Gastrocnemius medialis (tissue), 4 donors: ENCODE measurements at regions not wholly inside any gene's neighbourhood (a gene's known extent, or its start where the extent isn't known, plus 50 kb on each side); places are given as distances from the start of the nearest gene placed in this dataset.

Experiments used
- ATAC-seq, 2 donors: fragments of 150-250 bp; one replicate each; pipeline ENCODE4 v1.9.1; 2016
- DNase-seq, 2 donors: peaks; one replicate each; pipeline ENCODE4 v3.0.0-alpha.2; 2019
- H3K27ac ChIP-seq, 4 donors: fragments of 200-600 bp; sonication (generic); 1 replicate in 1 of 4; 2 replicates in 3 of 4; pipeline ENCODE4 v1.5.1; 2016 to 2018; ENCODE audit warnings: mild to moderate bottlenecking in 2 of 4, moderate library complexity in 1 of 4
- H3K27me3 ChIP-seq, 3 donors: fragments of 200-600 bp; sonication (generic) in 2 of 3; 1 replicate in 1 of 3; 2 replicates in 2 of 3; pipeline versions ENCODE4 v1.5.1 to v1.6.0; 2016 to 2019; ENCODE audit warnings: mild to moderate bottlenecking in 1 of 3, moderate library complexity in 1 of 3
- H3K36me3 ChIP-seq, 2 donors: fragments of 200-600 bp; sonication (generic) in 1 of 2; one replicate each; pipeline ENCODE4 v1.5.1; 2017 to 2018
- H3K4me1 ChIP-seq, 2 donors: fragments of 200-600 bp; sonication (generic) in 1 of 2; one replicate each; pipeline ENCODE4 v1.5.1; 2016 to 2017; ENCODE audit warnings: mild to moderate bottlenecking in 2 of 2
- H3K4me3 ChIP-seq, 4 donors: fragments of 200-600 bp; sonication (generic) in 3 of 4; 1 replicate in 1 of 4; 2 replicates in 3 of 4; pipeline ENCODE4 v1.5.1; 2016 to 2019; ENCODE audit warnings: mild to moderate bottlenecking in 2 of 4
- H3K9me3 ChIP-seq, 3 donors: fragments of 200-600 bp; sonication (generic) in 2 of 3; 1 replicate in 1 of 3; 2 replicates in 2 of 3; pipeline ENCODE4 v1.5.1; 2016 to 2019
- CTCF ChIP-seq, 5 experiments: fragments of 450-650 bp in 3 of 5; fragments of 200-600 bp in 2 of 5; sonication (generic) in 2 of 5; IDR thresholded peaks in 4 of 5; conservative IDR thresholded peaks in 1 of 5; 1 replicate in 4 of 5; 2 replicates in 1 of 5; pipeline ENCODE4 v1.5.1; 2016 to 2019; ENCODE audit warnings: antibody characterized with exemption in 5 of 5, mild to moderate bottlenecking in 3 of 5, moderate library complexity in 3 of 5
- POLR2A ChIP-seq, 2 donors: fragments of 450-650 bp; IDR thresholded peaks; one replicate each; pipeline ENCODE4 v1.6.1; 2017; ENCODE audit warnings: antibody characterized with exemption in 2 of 2, mild to moderate bottlenecking in 2 of 2, moderate library complexity in 2 of 2
- in situ Hi-C, 4 donors: fragments of 200-750 bp; cut with MboI; loops; one replicate each; pipeline versions ENCODE4 v1.15.0 to v1.8.0; 2017; ENCODE audit warnings: low sequenced_read_pairs in 4 of 4
- intact Hi-C: fragments of 100-400 bp; cut with DNase I; formaldehyde crosslinking; loops from one replicate; pipeline ENCODE4 v1.15.1; 2023; ENCODE audit warnings: low total_unique reads

- intact Hi-C loops (no loop called here), in situ Hi-C loops (no loop called here)
- no peak for TF ChIP-seq CTCF (IDR thresholded peaks at IDR 0.05 in 4 of 5, conservative IDR thresholded peaks at IDR 0.05 in 1 of 5)
- no peak for TF ChIP-seq POLR2A (IDR thresholded peaks at IDR 0.05)
- Histone ChIP-seq H3K4me3 (no peak overlapping the region), H3K9me3 (no peaks in the 10 kb centered on the region), H3K27me3 (no peaks in the 10 kb centered on the region), H3K27ac (no peak overlapping the region), H3K36me3 (no peaks in the 10 kb centered on the region), H3K4me1 (no peaks in the 10 kb centered on the region)
- DNase-seq, result no peak
- ATAC-seq, result no peak
Observed at GRCh38 chr3:68136411-68136810, 482.0 kb upstream of the SUCLG2 start.

- no peaks in the 10 kb centered on the region for H3K27me3 ChIP-seq
- TF ChIP-seq CTCF (IDR thresholded peaks at IDR 0.05 in 4 of 5, conservative IDR thresholded peaks at IDR 0.05 in 1 of 5) (no peak), POLR2A (IDR thresholded peaks at IDR 0.05) (no peak)
- intact Hi-C loops, result no loop called here
- no peak for ATAC-seq
- no peaks in the 10 kb centered on the region for H3K36me3 ChIP-seq
- H3K4me3 ChIP-seq, result no peak overlapping the region
- no peaks in the 10 kb centered on the region for H3K4me1 ChIP-seq
- DNase-seq, result no peak
- H3K9me3 ChIP-seq, result no peaks in the 10 kb centered on the region
- H3K27ac ChIP-seq, result no peak overlapping the region
- in situ Hi-C loops, result no loop called here
Observed at GRCh38 chr3:68135067-68135466, 480.7 kb upstream of the SUCLG2 start.

- H3K36me3 ChIP-seq, result no peaks in the 10 kb centered on the region
- no peak for TF ChIP-seq CTCF (IDR thresholded peaks at IDR 0.05 in 4 of 5, conservative IDR thresholded peaks at IDR 0.05 in 1 of 5)
- no peak for TF ChIP-seq POLR2A (IDR thresholded peaks at IDR 0.05)
- H3K9me3 ChIP-seq, result no peaks in the 10 kb centered on the region
- DNase-seq, result no peak
- no peak overlapping the region for H3K4me3 ChIP-seq
- H3K27ac ChIP-seq, result no peak overlapping the region
- in situ Hi-C loops (no loop called here), intact Hi-C loops (no loop called here)
- H3K4me1 ChIP-seq, result no peaks in the 10 kb centered on the region
- no peak for ATAC-seq
- no peaks in the 10 kb centered on the region for H3K27me3 ChIP-seq
Observed at GRCh38 chr3:68129065-68129464, 474.7 kb upstream of the SUCLG2 start.

- Histone ChIP-seq H3K27ac (no peak overlapping the region), H3K27me3 (no peaks in the 10 kb centered on the region), H3K36me3 (no peaks in the 10 kb centered on the region), H3K4me3 (no peak overlapping the region), H3K9me3 (no peaks in the 10 kb centered on the region), H3K4me1 (no peaks in the 10 kb centered on the region)
- no peak for DNase-seq
- no peak for ATAC-seq
- intact Hi-C loops, result no loop called here
- in situ Hi-C loops, result no loop called here
- TF ChIP-seq POLR2A (IDR thresholded peaks at IDR 0.05) (no peak), CTCF (IDR thresholded peaks at IDR 0.05 in 4 of 5, conservative IDR thresholded peaks at IDR 0.05 in 1 of 5) (no peak)
Observed at GRCh38 chr3:68123231-68123630, 468.8 kb upstream of the SUCLG2 start.

GRCh38 chr3:68121287-68121686, 466.9 kb upstream of the SUCLG2 start:
- intact Hi-C loops, result no loop called here
- Histone ChIP-seq H3K27ac (no peak overlapping the region), H3K36me3 (no peaks in the 10 kb centered on the region), H3K27me3 (no peaks in the 10 kb centered on the region), H3K4me1 (no peaks in the 10 kb centered on the region), H3K4me3 (no peak overlapping the region), H3K9me3 (no peaks in the 10 kb centered on the region)
- no peak for ATAC-seq
- no peak for DNase-seq
- TF ChIP-seq POLR2A (IDR thresholded peaks at IDR 0.05) (no peak), CTCF (IDR thresholded peaks at IDR 0.05 in 4 of 5, conservative IDR thresholded peaks at IDR 0.05 in 1 of 5) (no peak)
- in situ Hi-C loops, result no loop called here
